Loucy (cell line): ENCODE measurements at regions not wholly inside any gene's neighbourhood (a gene's known extent, or its start where the extent isn't known, plus 50 kb on each side); places are given as distances from the start of the nearest gene placed in this dataset.

ENCODE experiments used
- H2AFZ ChIP-seq: fragments of 200-600 bp; sonication (generic); 2 replicates; pipeline ENCODE4 v1.6.0; 2016; ENCODE audit warnings: antibody characterized with exemption, mild to moderate bottlenecking, low read length, moderate library complexity
- H3F3A ChIP-seq: fragments of 200-600 bp; 2 replicates; pipeline ENCODE4 v1.6.0; 2016; ENCODE audit warnings: antibody characterized with exemption, low read depth, mild to moderate bottlenecking
- H3K27me3 ChIP-seq: fragments of 200-600 bp; sonication (generic); 2 replicates; pipeline ENCODE4 v1.6.1; 2014; ENCODE audit warnings: low read length, mild to moderate bottlenecking; ENCODE audit not compliant: insufficient read depth, poor library complexity, severe bottlenecking
- H3K36me3 ChIP-seq: fragments of 200-600 bp; sonication (generic); 2 replicates; pipeline ENCODE4 v1.6.1; 2016; ENCODE audit warnings: low read length; ENCODE audit not compliant: insufficient read depth
- H3K4me1 ChIP-seq: fragments of 200-600 bp; sonication (generic); 2 replicates; pipeline ENCODE4 v1.5.1; 2014; ENCODE audit warnings: low read length, mild to moderate bottlenecking; ENCODE audit not compliant: insufficient read depth, poor library complexity, severe bottlenecking
- H3K4me2 ChIP-seq: fragments of 200-600 bp; sonication (generic); 2 replicates; pipeline ENCODE4 v1.6.0; 2014; ENCODE audit warnings: antibody characterized with exemption, low read length, low read depth, mild to moderate bottlenecking; ENCODE audit not compliant: poor library complexity, severe bottlenecking
- H3K4me3 ChIP-seq: fragments of 200-600 bp; sonication (generic); 2 replicates; pipeline ENCODE4 v1.5.1; 2014; ENCODE audit warnings: low read length, mild to moderate bottlenecking, mixed read lengths; ENCODE audit not compliant: poor library complexity, severe bottlenecking
- H3K79me2 ChIP-seq: fragments of 200-600 bp; sonication (generic); 2 replicates; pipeline ENCODE4 v1.6.1; 2014; ENCODE audit warnings: low read length; ENCODE audit not compliant: insufficient read depth
- H3K9ac ChIP-seq: fragments of 200-600 bp; sonication (generic); 2 replicates; pipeline ENCODE4 v1.6.0; 2014; ENCODE audit warnings: mild to moderate bottlenecking, low read depth, low read length, moderate library complexity; ENCODE audit not compliant: poor library complexity, severe bottlenecking
- H3K9me2 ChIP-seq: fragments of 200-600 bp; sonication (generic); replicated peaks from 2 replicates; pipeline ENCODE4 v1.6.1; 2016; ENCODE audit warnings: low read depth, low read length, mixed read lengths
- H3K9me3 ChIP-seq: fragments of 200-600 bp; sonication (generic); 2 replicates; pipeline ENCODE4 v1.6.1; 2014; ENCODE audit warnings: mild to moderate bottlenecking, antibody characterized with exemption, low read length, low read depth; ENCODE audit not compliant: insufficient read depth
- H4K20me1 ChIP-seq: fragments of 200-600 bp; sonication (generic); 2 replicates; pipeline ENCODE4 v1.6.0; 2014; ENCODE audit warnings: antibody characterized with exemption, low read length, mild to moderate bottlenecking; ENCODE audit not compliant: insufficient read depth, poor library complexity, severe bottlenecking
- CTCF ChIP-seq: fragments of 200-600 bp; sonication (generic); conservative IDR thresholded peaks from 2 replicates; pipeline ENCODE4 v1.5.1; 2014; ENCODE audit warnings: mild to moderate bottlenecking, antibody characterized with exemption, low read length
- EZH2phosphoT487 ChIP-seq: fragments of 200-600 bp; IDR thresholded peaks from 2 replicates; pipeline ENCODE4 v1.6.1; 2018; ENCODE audit warnings: antibody characterized with exemption, mild to moderate bottlenecking, moderate library complexity, borderline replicate concordance

DNA sequence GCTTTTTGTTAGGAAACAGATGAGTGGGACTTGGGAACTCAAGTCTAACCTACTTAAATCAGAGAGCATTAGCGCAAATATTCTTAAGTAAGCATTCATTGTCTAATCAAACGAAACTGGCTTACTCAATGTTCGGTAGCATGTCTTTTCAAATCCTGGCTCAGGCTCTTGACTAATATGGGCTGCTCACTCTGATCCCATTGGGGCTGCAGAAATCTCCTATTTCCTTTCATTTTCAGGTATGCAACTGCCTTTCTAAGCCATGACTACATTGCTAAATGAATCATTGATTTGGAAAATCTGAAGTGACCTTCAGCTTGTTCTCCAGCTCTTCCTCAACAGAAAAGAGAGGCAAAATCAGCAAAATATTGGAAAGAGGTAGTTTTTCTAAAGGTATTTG is 2084.4 kb upstream of the PIK3C3 start:
- Histone ChIP-seq H3K4me3 (no peak overlapping the region), H3K9ac (no peak overlapping the region), H3K4me2 (no peak overlapping the region), H3K9me2 (no peaks in the 10 kb centered on the region), H3F3A (no peaks in the 10 kb centered on the region), H2AFZ (no peak overlapping the region), H3K27me3 (no peaks in the 10 kb centered on the region), H3K9me3 (no peaks in the 10 kb centered on the region), H3K4me1 (no peaks in the 10 kb centered on the region), H4K20me1 (no peaks in the 10 kb centered on the region), H3K79me2 (no peaks in the 10 kb centered on the region), H3K36me3 (no peaks in the 10 kb centered on the region)
- TF ChIP-seq EZH2phosphoT487 (no peak), CTCF (no peak)

- no peaks in the 10 kb centered on the region for H3F3A ChIP-seq
- H3K4me1 ChIP-seq, result no peaks in the 10 kb centered on the region
- H3K27me3 ChIP-seq, result no peaks in the 10 kb centered on the region
- TF ChIP-seq EZH2phosphoT487 (no peak), CTCF (no peak)
- no peaks in the 10 kb centered on the region for H3K36me3 ChIP-seq
- no peaks in the 10 kb centered on the region for H3K9me3 ChIP-seq
- no peaks in the 10 kb centered on the region for H3K9me2 ChIP-seq
- H3K4me3 ChIP-seq, result no peak overlapping the region
- H3K79me2 ChIP-seq, result no peaks in the 10 kb centered on the region
- H3K9ac ChIP-seq, result no peak overlapping the region
- no peak overlapping the region for H2AFZ ChIP-seq
- H3K4me2 ChIP-seq, result no peak overlapping the region
- no peaks in the 10 kb centered on the region for H4K20me1 ChIP-seq
Observed at GRCh38 chr18:39863916-39864315, 2091.1 kb upstream of the PIK3C3 start.

DNA sequence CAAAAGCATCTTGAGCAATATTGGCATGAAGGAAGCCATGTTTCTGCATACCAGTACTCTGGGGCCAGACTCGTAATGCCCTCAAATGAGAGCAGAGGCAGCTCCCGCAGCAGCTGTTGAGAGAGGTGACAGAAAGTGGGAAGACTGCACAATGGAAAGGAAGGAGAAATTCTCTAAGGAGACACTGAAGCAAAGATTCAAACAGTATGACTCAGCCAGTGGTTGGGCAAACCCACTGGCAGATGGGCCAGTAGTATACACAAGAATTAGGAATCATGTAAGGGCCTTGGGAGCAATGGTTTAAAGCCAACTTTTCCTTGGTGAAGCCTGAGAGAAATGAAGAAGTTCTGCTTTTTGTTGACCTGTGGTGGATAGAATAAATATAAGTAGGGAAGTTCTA is 2092.7 kb upstream of the PIK3C3 start:
- TF ChIP-seq EZH2phosphoT487 (no peak), CTCF (no peak)
- Histone ChIP-seq H3F3A (no peaks in the 10 kb centered on the region), H3K9me2 (no peaks in the 10 kb centered on the region), H3K9ac (no peak overlapping the region), H3K4me1 (no peaks in the 10 kb centered on the region), H3K4me3 (no peak overlapping the region), H3K79me2 (no peaks in the 10 kb centered on the region), H3K9me3 (no peaks in the 10 kb centered on the region), H2AFZ (no peak overlapping the region), H3K4me2 (no peak overlapping the region), H3K27me3 (no peaks in the 10 kb centered on the region), H4K20me1 (no peaks in the 10 kb centered on the region), H3K36me3 (no peaks in the 10 kb centered on the region)
